DMS114 treated with DMSO at 0.1 percent for 48 hours (cell line): ENCODE measurements at regions not wholly inside any gene's neighbourhood (a gene's known extent, or its start where the extent isn't known, plus 50 kb on each side); places are given as distances from the start of the nearest gene placed in this dataset.
A peak's percentile ranks its signal among the peaks of the same experiment; 100 is the strongest.

ENCODE experiments used
- DNase-seq: peaks from one replicate; lab custom pipeline; 2025; ENCODE audit not compliant: unreplicated experiment; lab: John Stamatoyannopoulos, UW

- DNase-seq = no peak
Observed at GRCh38 chr7:142606081-142606480, 143.2 kb upstream of the PRSS1 start.

- DNase-seq = no peak
Observed at GRCh38 chr7:142604671-142605070, 144.6 kb upstream of the PRSS1 start.

- DNase-seq = peak; percentile 49
Observed at GRCh38 chr7:142603870-142604448, 145.3 kb upstream of the PRSS1 start.

GRCh38 chr7:142602756-142603155 is 146.5 kb upstream of the PRSS1 start:
- no peak for DNase-seq

- DNase-seq = no peak
Observed at GRCh38 chr7:142602183-142602582, 147.1 kb upstream of the PRSS1 start.

- no peak for DNase-seq
Observed at GRCh38 chr7:142598297-142598696, 151.0 kb upstream of the PRSS1 start.

- DNase-seq = no peak
Observed at GRCh38 chr7:142597547-142597946, 151.7 kb upstream of the PRSS1 start.

- no peak for DNase-seq
Observed at GRCh38 chr7:142595816-142596516, 153.3 kb upstream of the PRSS1 start.

GRCh38 chr7:142594078-142594477 is 155.2 kb upstream of the PRSS1 start:
- DNase-seq = no peak

GRCh38 chr7:142593106-142593505 is 156.2 kb upstream of the PRSS1 start:
- no peak for DNase-seq

GRCh38 chr7:142592664-142593063 is 156.6 kb upstream of the PRSS1 start:
- DNase-seq = no peak

GRCh38 chr7:142592231-142592630 is 157.0 kb upstream of the PRSS1 start:
- DNase-seq = no peak

GRCh38 chr7:142590830-142591457 is 158.3 kb upstream of the PRSS1 start:
- DNase-seq = no peak

- DNase-seq = no peak
Observed at GRCh38 chr7:142590077-142590476, 159.2 kb upstream of the PRSS1 start.

- peak; percentile 51 for DNase-seq
Observed at GRCh38 chr7:142587578-142588191, 161.6 kb upstream of the PRSS1 start.

- no peak for DNase-seq
Observed at GRCh38 chr7:142586611-142587010, 162.7 kb upstream of the PRSS1 start.

- DNase-seq = peak; percentile 10
Observed at GRCh38 chr7:142585425-142585824, 163.8 kb upstream of the PRSS1 start.

GRCh38 chr7:142584765-142585164 is 164.5 kb upstream of the PRSS1 start:
- no peak for DNase-seq

- DNase-seq = no peak
Observed at GRCh38 chr7:142583446-142583845, 165.8 kb upstream of the PRSS1 start.

- DNase-seq = no peak
Observed at GRCh38 chr7:142582351-142582750, 166.9 kb upstream of the PRSS1 start.

- no peak for DNase-seq
Observed at GRCh38 chr7:142581341-142581740, 167.9 kb upstream of the PRSS1 start.

- no peak for DNase-seq
Observed at GRCh38 chr7:142579946-142580345, 169.3 kb upstream of the PRSS1 start.
